COLO829 (cell line): ENCODE measurements at regions not wholly inside any gene's neighbourhood (a gene's known extent, or its start where the extent isn't known, plus 50 kb on each side); places are given as distances from the start of the nearest gene placed in this dataset.
A peak's percentile ranks its signal among the peaks of the same experiment; 100 is the strongest.
"Not testable (repeated sequence)": the region's sequence is repeated elsewhere in the genome, so short reads cannot be mapped to it uniquely, and the experiment has no call there.

ENCODE experiments used
- DNase-seq: peaks from one replicate; pipeline ENCODE4 v3.0.0; 2012; ENCODE audit warnings: low spot score

DNA sequence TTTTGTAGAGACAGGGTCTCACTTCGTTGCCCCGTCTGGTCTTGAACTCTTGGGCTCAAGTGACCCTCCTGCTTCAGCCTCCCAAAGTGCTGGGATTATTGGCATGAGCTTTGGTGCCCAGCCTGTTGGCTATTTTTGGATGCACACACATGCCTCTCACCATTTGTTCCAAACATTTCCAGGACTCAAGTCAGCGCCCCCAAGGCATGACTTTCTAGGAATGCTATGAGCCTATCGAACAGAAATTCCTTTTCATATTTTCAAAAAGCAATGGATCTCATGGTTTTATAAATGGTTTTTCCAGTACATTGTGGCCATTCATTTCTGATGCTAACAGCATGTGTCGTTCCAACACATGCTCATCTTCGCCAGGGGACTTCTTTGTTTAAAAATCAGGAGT, 119.3 kb upstream of the NAA20 start:
- no peak for DNase-seq

DNA sequence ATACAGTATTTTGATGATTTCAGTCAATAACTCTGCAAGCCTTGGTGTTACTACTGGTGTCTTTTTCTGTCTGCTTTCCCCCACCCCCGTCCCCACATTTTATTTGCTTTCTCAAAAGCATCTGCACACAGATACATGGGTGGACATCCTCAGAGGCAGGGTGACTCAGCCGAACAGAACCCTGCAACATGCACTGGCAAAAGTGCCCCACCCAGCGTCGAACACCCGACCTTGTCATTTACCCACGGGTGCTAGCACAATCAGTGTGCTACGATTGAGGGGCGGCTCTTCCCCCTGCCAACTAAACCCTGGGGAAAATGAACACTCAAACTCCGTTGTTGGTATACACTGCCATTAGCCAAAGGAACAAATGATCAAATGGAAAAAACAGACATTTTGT, 115.9 kb upstream of the NAA20 start:
- DNase-seq: no peak

DNA sequence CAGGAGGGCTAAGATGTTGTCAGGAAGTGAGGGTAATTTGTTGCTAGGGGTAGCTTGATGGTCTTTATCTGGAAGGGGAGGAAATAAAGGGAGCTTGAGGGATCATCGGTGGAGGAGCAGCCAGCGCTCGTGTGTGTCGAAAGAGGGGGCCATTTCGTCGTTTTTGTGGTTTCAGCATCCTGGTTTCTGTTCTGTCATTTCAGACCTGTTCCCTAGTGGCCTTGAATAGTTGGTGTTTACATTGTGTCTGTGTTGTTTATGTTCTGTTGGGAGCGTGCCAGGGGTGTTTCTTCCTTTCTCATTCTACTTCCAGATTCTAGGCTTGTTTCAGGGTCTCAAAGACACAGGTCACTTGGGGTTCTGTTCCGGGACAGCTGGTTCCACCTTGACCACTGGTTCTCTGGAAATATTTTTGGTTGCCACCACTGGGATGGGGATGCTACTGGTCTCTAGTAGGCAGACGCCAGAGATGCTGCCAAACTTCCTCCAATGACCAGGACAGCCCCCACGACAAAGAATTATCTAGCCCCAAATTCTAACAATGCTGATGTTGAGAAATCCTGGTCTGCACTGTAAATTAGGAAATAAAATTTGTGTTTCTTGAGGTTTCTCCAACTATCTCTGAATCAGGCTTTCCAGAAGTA, 113.9 kb upstream of the NAA20 start:
- peak; percentile 32 for DNase-seq

DNA sequence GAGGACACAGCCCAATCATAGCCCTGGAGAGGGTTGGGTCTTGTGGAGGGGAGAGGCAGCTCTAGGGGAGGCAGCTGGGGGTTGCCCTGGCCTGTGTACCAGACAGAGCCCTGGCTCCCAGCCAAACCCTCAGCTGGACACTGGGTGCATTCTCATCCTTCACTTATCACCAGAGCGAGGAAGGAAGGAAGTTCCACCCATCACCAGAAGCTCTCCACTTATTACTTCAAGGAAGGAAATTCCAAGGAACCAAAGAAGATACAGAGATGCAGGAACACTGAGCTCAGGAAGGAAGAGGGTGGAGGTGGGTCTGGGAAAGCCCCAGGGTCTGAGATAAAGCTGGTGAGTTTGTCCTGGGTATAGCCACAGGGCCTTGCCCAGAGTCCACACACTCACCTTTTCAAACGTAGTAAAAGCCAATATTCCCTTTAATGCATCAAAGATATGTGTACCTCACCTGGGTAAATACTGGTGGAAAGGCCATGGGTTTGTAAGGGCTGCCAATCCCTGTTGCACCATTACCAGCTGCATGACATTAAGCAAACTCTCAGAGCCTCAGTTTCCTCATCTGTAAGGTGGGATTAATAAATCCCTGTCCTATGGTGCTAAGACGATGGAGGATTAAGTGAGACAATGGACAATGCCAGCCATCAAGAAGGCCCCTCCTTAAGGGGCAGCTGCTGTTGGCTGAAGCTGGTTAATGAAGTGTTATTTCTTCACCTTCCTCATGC, 109.7 kb upstream of the NAA20 start:
- DNase-seq: no peak

DNA sequence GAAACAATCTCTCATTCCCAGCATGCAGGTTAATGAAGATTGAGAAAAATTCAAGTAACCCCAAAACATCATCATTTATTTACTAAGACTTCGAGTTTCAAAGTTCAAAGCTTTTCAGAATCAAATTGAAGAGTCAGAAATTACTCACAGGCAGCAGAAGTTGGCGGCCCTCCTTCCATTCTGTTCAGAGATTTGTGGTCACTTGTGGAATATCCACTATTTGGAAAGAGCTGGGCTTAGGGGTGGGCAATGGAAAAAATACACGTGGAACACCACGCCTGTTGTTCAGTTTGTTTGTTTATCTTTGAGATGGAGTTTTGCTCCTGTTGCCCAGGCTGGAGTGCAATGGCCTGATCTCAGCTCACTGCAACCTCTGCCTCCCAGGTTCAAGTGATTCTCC, 108.6 kb upstream of the NAA20 start:
- DNase-seq: no peak

DNA sequence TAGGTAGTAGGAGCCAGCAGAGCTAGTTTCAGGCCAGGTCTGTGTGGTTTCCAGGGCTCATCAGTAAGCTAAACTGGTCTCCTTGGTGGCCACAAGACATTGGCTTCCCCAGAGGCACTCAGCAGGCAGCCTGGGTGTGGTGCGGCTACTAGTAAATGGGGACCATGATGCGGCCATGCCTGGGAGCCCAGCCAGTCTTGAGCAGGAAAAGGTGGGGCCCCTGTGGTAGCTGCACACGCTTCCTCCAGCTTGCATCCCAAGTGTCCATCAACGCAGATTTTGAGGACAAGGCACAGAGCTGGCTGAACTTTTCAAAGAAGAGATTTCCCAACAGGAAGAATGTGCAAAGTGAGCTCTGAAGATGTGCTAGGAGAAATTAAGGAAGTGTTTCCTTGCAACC, 107.4 kb upstream of the NAA20 start:
- no peak for DNase-seq

DNA sequence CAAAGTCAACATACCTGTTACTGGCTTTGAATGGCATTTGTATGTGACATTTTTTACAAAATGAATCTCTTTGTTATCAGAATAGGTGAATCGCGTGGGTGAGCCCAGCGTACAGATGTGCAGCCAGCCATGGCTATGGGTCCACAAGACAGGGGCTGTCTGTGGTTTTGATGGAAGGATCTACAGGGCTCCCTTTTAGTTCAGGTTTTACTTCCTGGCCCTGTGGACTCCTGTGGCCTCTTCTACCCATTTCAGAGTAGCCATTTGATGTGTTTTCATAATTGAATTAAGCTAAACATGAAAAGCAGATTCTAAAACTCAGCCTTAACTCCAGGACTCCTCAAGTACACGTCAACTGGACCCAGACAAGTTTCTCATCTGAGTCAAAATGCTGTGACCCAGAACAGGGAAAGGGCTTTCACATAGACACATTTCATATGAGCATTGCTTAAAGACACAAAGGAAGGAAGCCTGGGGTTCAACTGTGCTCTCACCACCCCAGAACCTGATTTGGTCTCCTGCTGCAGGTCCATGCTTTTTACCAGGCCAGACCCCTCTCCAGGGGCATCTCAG, 105.3 kb upstream of the NAA20 start:
- no peak for DNase-seq

DNA sequence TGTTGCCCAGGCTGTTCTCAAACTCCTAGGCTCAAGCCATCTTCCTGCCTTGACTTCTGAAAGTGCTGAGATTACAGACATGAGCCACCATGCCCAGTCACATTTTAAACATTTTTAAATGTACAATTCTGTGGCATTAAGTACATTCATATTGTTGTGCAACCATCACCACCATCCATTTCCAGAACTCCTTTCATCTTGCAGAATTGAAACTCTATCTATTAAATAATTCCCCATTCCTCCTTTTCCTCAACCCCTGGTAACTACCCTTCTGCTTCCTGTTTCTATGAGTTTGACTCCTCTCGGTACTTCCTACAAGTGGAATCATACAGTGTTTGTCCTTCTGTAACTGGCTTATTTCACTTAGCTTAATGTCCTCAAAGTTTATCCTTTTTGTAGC, 103.8 kb upstream of the NAA20 start:
- DNase-seq: no peak

DNA sequence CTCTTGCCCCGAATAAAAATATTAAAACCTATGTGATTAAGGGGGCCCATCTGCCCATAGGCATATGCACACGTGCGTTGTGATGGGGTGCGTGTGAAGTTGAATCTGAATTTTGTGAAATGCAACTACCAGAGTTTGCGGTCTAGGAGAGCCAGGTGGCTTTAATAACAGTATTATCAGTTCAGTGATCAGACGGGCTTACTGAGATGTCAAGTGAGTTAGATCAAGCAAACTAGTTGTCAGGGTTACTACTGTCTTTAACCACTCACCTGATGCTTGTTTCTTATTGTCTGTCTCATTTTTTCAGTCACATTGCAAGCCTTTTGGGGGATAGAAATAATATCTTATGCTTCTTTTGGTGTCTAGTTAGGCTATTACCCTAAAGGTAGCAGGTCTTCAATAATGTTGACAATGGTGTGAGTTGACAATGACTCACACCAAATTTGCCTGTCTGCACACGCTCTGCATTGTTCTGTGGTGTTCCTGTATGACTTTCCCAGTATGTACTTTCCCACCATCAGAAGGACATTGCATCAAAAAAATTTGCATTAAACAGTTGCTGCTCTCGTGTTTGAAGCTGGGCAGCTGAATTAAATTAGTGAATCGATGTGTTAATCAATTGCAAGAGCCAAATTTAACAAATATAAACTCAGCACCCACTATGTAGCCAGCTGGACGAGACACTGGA, 103.1 kb upstream of the NAA20 start:
- no peak for DNase-seq

DNA sequence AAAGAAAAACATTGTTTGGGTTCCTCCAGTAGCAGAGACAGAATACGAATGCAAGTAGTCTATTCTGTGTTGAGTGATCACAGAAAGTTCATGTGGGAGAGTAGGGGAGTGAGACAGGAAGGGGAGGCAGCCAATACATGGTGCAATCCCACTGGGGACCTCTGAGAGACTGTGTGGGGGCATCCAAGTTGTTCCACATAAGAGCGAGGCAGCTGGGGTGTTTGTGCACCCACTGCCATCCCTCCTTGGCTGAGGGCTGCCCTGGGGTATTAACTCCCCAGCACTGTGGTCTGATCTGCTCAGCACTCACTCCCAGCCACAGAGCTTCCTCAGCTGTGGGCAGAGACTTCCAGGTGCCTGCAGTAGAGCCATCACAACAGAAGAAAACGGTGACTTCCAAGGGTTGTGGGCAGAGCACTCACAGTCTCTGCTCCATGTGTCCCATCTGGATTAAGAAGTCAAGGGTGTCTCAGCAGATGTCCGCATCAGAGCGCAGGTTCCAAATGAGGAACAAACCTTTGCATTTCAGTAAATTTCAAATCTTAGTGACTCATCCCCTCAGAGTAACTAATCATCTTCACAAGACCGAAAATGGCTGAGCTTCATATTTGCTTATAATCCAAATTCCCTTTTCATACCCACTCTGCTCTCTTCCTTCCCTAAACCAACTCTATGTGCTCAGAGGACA, 101.9 kb upstream of the NAA20 start:
- DNase-seq: no peak

DNA sequence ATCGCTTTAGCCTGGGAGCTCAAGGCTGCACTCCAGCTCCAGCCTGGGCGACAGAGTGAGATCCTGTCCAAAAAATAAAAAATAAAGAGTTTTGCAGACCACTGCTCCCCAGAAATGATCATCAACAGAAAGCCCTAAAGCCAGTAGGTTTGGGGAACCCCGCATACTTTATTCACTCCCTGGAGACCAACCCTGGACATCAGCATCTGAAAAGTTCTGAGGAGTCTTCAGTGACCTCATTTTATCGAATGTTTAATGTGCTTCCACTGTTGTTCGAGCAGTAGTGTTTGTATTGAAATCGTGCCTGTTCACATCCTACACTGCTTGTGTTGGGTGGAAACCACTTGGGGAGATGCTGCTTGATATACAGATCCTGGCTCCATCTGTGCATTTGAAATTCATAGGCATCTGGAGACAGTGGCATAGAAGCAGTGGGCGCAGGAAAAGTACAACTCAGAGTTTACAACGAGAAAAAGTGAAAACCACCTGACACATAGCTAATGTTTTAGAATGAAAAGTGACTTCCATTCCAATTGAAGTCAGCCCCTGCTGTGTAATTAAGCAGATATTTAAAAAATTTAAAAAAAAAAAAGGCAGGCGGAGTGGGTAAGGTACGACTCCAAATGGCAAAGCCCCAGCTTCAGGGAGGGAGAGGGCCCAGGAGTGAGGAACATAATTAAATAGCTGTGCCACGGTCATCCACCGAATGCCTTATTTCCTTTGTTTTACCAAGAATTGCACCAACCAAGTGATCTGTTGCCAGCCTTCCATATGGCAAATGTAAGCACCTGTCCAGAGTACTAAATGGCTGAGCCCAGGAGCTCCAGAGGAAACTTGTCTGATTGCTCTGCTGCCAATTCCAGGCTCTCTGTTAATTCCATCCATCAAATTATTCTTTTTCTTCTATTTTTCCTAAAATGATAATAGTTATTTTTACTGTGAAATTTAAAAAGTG, 100.4 kb upstream of the NAA20 start:
- no peak for DNase-seq

DNA sequence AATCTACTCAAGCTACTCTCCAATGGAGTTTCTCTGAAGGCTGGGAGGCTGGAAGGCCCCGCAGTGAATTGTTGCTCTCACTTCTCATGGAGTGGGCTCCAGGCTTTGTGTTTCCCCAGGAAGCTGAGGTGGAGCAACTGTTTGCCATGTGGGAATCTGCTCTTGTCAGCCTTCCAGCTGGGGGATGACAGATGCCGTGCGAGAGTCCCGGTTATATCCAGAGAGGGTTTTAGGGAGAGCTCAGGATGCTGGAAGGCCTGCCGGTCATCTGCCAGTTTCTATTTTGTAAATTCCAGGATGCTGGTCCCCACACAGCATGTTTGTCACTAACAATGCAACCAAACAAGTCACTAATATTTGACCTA, 98.2 kb upstream of the NAA20 start:
- DNase-seq: no peak

DNA sequence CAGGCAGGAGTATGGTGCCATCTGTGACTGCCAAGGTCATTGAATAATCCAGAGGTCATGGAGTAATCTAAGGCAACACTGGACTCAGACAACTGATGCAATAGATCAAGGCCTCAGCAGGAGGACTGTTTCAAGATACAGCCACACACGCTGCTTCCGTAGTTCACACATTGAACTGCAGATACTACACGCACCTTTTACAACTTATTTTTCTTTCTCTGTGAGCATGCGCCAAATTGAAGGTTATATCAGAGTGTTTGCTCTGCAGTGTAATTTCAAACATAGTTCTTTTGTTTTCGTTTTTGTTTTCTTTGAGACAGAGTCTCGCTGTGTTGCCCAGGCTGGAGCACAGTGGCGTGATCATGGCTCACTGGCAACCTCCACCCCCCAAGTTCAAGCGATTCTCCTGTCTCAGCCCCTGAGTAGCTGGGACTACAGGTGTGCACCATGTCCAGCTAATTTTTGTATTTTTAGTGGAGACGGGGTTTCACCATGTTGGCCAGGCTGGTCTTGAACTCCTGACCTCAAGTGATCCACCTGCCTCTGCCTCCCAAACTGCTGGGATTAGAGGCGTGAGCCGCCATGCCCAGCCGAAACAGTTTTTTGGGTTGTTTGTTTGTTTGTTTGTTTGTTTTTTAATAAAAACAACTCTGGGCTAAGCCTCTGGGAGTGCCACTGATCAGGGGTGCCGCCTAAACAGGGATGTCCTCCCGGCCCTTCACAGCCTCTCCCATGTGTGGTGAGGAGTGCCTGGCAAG, 96.6 kb upstream of the NAA20 start:
- no peak for DNase-seq

DNA sequence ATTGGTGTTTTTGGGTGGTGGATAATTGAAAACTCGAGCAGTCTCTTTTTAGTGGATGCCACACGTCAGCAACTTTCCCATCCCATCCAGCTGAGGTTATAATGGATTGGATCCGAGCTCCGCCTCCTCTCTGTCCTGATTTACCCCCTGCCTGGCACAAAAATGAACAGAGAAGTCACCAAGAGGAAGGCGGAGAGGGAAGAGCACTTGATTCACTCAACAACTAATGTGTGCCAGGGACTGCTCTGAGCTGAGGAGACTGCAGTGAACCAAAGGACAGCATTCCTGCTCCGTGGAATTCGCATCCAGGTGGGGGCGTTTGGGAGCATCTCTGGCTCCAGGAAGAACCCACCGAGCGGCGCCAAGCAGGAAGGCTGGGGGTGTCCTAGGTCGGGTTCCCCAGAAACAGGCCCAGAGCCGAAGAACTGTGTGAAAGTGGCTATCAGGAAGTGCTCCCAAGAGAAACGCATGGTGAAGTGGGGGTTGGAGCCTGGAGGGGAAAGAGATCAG, 95.8 kb upstream of the NAA20 start:
- DNase-seq: no peak

DNA sequence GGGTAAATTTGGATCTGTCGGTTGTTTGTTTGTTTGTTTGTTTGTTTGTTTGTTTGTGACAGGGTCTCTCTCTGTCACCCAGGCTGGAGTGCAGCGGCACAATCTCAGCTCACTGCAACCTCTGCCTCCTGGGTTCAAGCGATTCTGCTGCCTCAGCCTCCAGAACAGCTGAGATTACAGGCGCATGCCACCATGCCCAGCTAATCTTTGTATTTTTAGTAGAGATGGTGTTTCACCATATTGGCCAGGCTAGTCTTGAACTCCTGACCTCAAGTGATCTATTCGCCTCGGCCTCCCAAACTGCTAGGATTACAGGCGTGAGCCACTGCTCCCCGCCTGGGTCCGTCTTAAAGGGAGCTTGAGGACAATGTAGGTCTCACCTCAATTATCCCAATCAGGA, 95.3 kb upstream of the NAA20 start:
- DNase-seq: not testable (repeated sequence)

DNA sequence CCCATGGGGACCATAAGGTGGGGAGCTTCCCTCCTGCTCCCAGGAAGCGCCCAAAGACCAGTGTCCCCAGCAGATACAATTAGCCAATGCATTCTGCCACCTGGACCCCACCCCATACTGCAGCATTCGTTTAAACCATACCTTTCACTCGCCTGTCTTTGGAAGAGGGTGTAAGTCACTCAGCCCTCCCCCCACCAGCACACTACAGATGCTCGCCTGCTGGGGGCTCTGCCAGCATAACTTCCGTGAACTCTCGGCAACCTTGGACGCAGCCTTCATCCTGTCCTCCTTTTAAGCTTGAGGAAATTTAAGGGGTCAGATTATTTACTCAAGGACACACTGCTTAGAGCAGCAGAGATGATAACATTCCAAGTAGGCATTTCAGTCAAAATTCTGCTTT, 94.4 kb upstream of the NAA20 start:
- no peak for DNase-seq

DNA sequence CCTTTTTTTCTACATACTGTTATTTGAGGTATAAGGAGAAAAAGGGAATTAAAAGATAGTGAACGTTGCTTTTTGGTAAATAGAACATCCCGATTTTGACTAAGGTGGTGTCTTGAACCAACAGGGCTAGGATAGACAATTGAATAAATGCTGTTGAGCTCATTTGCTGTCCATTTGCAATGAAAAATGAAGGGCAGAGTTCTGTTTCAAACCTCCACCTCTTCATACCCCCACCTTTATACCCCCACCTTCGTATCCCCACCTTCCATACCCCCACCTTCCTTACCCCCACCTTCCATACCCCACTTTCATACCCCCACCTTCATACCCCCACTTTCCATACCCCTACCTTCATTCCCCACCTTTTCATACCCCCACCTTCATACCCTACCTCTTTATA, 93.4 kb upstream of the NAA20 start:
- DNase-seq: no peak

DNA sequence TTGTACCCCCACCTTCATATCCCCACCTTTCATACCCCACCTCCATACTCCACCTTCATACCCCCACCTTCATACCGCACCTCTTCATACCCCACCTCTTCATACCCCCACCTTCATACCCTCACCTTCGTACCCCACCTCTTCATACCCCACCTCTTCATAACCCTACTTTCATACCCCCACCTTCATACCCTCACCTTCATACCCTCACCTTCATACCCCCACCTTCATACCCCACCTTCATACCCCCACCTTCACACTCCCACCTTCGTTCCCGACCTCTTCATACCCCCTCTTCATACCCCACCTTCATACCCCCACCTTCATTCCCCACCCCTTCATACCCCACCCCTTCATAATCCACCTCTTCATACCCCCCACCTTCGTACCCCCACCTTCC, 92.9 kb upstream of the NAA20 start:
- DNase-seq: no peak

DNA sequence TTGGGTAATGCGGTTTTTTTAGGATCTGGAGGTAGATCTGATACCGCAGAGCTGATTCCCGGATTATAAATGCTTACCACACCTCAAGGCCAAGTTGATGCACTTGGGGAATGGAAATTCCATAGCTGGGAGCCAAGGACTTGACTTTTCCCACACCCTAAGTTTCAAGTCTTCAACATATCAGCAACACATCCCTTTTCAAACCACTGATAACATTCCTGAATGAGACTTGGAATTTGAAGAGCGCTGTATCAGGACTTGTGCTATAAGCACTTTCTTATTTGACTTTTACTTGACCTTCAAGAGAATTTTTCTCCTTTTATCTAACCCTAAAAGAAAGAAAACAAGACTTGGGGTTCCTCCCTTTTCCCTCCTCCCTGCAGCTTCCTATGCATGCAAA, 90.6 kb upstream of the NAA20 start:
- DNase-seq: no peak

DNA sequence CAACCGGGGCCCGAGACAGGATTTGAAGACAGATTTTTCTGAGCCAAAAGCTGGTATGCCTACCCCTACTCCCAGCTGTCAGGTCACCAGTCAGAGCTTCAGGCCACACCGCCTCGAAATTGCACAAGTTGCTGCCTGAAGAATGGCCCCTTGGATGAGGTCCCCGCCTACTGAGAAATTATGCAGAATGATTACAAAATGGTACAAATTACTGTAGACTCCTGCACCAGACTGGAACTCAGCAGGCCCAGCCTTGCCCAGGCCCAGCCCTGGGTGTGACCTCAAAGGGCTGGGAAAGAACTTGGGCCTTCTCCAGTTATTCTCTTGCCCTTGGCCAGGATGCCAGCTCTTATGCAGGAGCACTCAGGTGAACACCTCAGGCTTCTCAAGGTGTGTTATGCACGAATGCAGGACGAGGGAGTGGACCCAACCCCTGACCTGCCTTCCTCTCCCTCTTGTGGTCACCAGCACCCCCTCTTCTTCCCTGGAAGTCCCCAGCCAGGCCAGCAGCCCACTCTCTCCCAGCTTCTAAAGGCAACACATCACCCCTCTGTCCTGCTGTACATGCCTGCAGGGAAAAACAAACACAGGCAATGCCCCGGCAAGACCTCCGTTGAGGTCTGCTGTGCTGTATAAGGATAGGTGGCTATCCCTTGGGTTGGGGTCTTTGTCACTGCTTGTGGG, 88.7 kb upstream of the NAA20 start:
- no peak for DNase-seq
